Keratinocyte (primary cell): ENCODE measurements at regions not wholly inside any gene's neighbourhood (a gene's known extent, or its start where the extent isn't known, plus 50 kb on each side); places are given as distances from the start of the nearest gene placed in this dataset.

Experiments
- DNase-seq: peaks from one replicate; pipeline ENCODE4 v3.0.0-alpha.2; 2011; ENCODE audit warnings: low read depth, missing footprints, low spot score
- FAIRE-seq: peaks from 2 replicates; lab custom pipeline; 2011; peaks lifted over from hg19 to GRCh38; lab: Jason Lieb, UNC
- H2AFZ ChIP-seq: 2 replicates; pipeline ENCODE4 v1.6.0; 2012; ENCODE audit warnings: low read length, control low read depth, inconsistent platforms; ENCODE audit not compliant: control insufficient read depth
- H3K27ac ChIP-seq: 2 replicates; pipeline ENCODE4 v1.5.1; 2011; ENCODE audit warnings: low read length; ENCODE audit not compliant: control insufficient read depth, insufficient read depth
- H3K27me3 ChIP-seq: 3 replicates; pipeline ENCODE4 v1.6.0; 2011; ENCODE audit warnings: low read length; ENCODE audit not compliant: control insufficient read depth, insufficient read depth; ENCODE audit errors: extremely low read depth
- H3K36me3 ChIP-seq, 2 experiments: 2 replicates in 1 of 2; 3 replicates in 1 of 2; pipeline ENCODE4 v1.5.1; 2011; ENCODE audit warnings: low read length in 2 of 2, mild to moderate bottlenecking in 1 of 2; ENCODE audit not compliant: control insufficient read depth in 2 of 2, insufficient read depth in 2 of 2; ENCODE audit errors: extremely low read depth in 1 of 2
- H3K4me1 ChIP-seq: 3 replicates; pipeline ENCODE4 v1.5.1; 2011; ENCODE audit warnings: low read length; ENCODE audit not compliant: control insufficient read depth, insufficient read depth; ENCODE audit errors: extremely low read depth
- H3K4me2 ChIP-seq: 3 replicates; pipeline ENCODE4 v1.6.0; 2011; ENCODE audit warnings: low read depth, low read length; ENCODE audit not compliant: control insufficient read depth, insufficient read depth; ENCODE audit errors: extremely low read depth
- H3K4me3 ChIP-seq, 3 experiments: fragments of 200-600 bp in 1 of 3; sonication (generic) in 1 of 3; 2 replicates in 2 of 3; 3 replicates in 1 of 3; pipeline ENCODE4 v1.5.1; 2011 to 2016; ENCODE audit warnings: low read length in 3 of 3, mild to moderate bottlenecking in 3 of 3, control low read depth in 2 of 3, inconsistent platforms in 1 of 3, low read depth in 1 of 3, mixed read lengths in 1 of 3, mixed run types in 1 of 3, moderate library complexity in 1 of 3; ENCODE audit not compliant: control insufficient read depth in 2 of 3, insufficient read depth in 2 of 3; ENCODE audit errors: extremely low read depth in 1 of 3
- H3K79me2 ChIP-seq: 2 replicates; pipeline ENCODE4 v1.6.0; 2012; ENCODE audit warnings: low read length; ENCODE audit not compliant: control insufficient read depth, insufficient read depth
- H3K9ac ChIP-seq: 3 replicates; pipeline ENCODE4 v1.6.0; 2011; ENCODE audit warnings: low read length; ENCODE audit not compliant: control insufficient read depth, insufficient read depth; ENCODE audit errors: extremely low read depth
- H3K9me1 ChIP-seq: 3 replicates; pipeline ENCODE4 v1.6.0; 2011; ENCODE audit warnings: low read length; ENCODE audit not compliant: control insufficient read depth, insufficient read depth; ENCODE audit errors: extremely low read depth
- H3K9me3 ChIP-seq: 2 replicates; pipeline ENCODE4 v1.5.1; 2012; ENCODE audit warnings: low read depth, low read length; ENCODE audit not compliant: control insufficient read depth
- H4K20me1 ChIP-seq: 3 replicates; pipeline ENCODE4 v1.6.0; 2011; ENCODE audit warnings: low read length; ENCODE audit not compliant: control insufficient read depth, insufficient read depth; ENCODE audit errors: extremely low read depth
- EZH2 ChIP-seq: IDR thresholded peaks from one replicate; pipeline ENCODE4 v1.6.1; 2012; ENCODE audit warnings: inconsistent platforms, mild to moderate bottlenecking, low read length, moderate library complexity
- dilution Hi-C: fragments of 300-500 bp; cut with MboI; formaldehyde crosslinking; loops from one replicate; pipeline ENCODE4 v1.7.0; 2020; ENCODE audit warnings: low sequenced_read_pairs; ENCODE audit not compliant: extremely low pct_ligation_motif_present
- TF ChIP-seq, protein P1 (sequence below), 3 experiments: IDR thresholded peaks in 1 of 3; conservative IDR thresholded peaks in 1 of 3; optimal IDR thresholded peaks in 1 of 3; 2 replicates in 2 of 3; 3 replicates in 1 of 3; pipeline versions ENCODE3 to v1.5.1; 2011; ENCODE audit warnings: low read length in 3 of 3, mild to moderate bottlenecking in 3 of 3, moderate library complexity in 2 of 3, control low read depth in 1 of 3, inconsistent platforms in 1 of 3; ENCODE audit not compliant: insufficient read depth in 2 of 3; ENCODE audit errors: extremely low read depth in 1 of 3

DNA sequence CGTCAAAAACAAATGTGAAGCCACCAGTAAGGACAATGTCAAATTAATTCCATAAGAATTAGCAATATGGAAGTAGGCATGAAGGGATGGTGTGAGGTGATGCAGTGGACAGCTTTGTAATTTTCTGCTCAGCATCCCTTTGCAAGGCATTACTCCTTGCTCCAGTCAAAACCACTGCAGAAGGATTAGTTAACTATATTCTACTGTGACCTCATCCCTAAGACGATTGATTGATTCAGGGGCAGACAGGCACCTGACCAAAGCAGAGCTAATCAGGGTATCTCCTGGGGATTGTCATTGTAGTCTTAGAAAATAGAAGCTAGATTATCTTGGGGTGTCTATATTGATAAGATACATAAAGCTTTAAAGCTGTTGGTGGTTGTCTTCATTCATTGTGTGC lies 98.7 kb downstream of the NMUR2 start:
- DNase-seq (no peak), FAIRE-seq (no peak)
- no peak for TF ChIP-seq EZH2
- TF ChIP-seq, protein P1, sequence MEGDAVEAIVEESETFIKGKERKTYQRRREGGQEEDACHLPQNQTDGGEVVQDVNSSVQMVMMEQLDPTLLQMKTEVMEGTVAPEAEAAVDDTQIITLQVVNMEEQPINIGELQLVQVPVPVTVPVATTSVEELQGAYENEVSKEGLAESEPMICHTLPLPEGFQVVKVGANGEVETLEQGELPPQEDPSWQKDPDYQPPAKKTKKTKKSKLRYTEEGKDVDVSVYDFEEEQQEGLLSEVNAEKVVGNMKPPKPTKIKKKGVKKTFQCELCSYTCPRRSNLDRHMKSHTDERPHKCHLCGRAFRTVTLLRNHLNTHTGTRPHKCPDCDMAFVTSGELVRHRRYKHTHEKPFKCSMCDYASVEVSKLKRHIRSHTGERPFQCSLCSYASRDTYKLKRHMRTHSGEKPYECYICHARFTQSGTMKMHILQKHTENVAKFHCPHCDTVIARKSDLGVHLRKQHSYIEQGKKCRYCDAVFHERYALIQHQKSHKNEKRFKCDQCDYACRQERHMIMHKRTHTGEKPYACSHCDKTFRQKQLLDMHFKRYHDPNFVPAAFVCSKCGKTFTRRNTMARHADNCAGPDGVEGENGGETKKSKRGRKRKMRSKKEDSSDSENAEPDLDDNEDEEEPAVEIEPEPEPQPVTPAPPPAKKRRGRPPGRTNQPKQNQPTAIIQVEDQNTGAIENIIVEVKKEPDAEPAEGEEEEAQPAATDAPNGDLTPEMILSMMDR (optimal IDR thresholded peaks at IDR 0.05 in 1 of 3, IDR thresholded peaks at IDR 0.05 in 1 of 3, conservative IDR thresholded peaks at IDR 0.05 in 1 of 3; ENCODE audit: extremely low read depth in 1 of 3, insufficient read depth in 2 of 3, low read length in 3 of 3) = no peak
- H2AFZ ChIP-seq = no peak overlapping the region
- H3K79me2 ChIP-seq = no peaks in the 10 kb centered on the region
- no peaks in the 10 kb centered on the region for H3K4me1 ChIP-seq
- H3K9me1 ChIP-seq = no peaks in the 10 kb centered on the region
- no peak overlapping the region for H3K4me2 ChIP-seq
- no peak overlapping the region for H3K9ac ChIP-seq
- dilution Hi-C loops = no loop called here
- no peaks in the 10 kb centered on the region for H3K9me3 ChIP-seq
- no peaks in the 10 kb centered on the region for H3K36me3 ChIP-seq
- H3K4me3 ChIP-seq = no peak overlapping the region
- H4K20me1 ChIP-seq = no peaks in the 10 kb centered on the region
- no peak overlapping the region for H3K27ac ChIP-seq
- no peaks in the 10 kb centered on the region for H3K27me3 ChIP-seq

DNA sequence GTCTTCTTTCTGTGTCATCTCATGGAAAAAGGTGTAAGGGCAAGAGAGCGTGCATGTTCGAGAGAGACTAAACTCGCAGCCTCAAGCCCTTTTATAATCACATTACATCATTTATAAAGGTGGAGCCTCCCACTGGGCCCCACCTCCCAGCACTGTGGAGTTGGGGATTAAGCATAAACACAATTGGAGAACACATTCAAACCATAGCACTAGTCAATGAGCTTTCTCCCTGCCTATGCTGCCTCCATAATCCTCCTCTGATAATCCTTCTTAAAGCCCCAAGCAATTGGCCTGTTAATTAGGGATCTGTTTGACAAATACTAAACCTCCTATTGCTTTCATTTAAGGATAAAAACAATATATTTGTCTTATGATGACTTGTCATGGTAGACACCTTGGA lies 99.6 kb downstream of the NMUR2 start:
- no peaks in the 10 kb centered on the region for H3K36me3 ChIP-seq
- FAIRE-seq (no peak), DNase-seq (no peak)
- H3K9me3 ChIP-seq = no peaks in the 10 kb centered on the region
- no peak overlapping the region for H3K9ac ChIP-seq
- no peak overlapping the region for H3K4me3 ChIP-seq
- H3K27ac ChIP-seq = no peak overlapping the region
- H3K4me1 ChIP-seq = no peaks in the 10 kb centered on the region
- no peaks in the 10 kb centered on the region for H4K20me1 ChIP-seq
- no peaks in the 10 kb centered on the region for H3K79me2 ChIP-seq
- no peaks in the 10 kb centered on the region for H3K9me1 ChIP-seq
- H3K27me3 ChIP-seq = no peaks in the 10 kb centered on the region
- dilution Hi-C loops = no loop called here
- no peak overlapping the region for H2AFZ ChIP-seq
- no peak overlapping the region for H3K4me2 ChIP-seq
- TF ChIP-seq, protein P1 (optimal IDR thresholded peaks at IDR 0.05 in 1 of 3, IDR thresholded peaks at IDR 0.05 in 1 of 3, conservative IDR thresholded peaks at IDR 0.05 in 1 of 3; ENCODE audit: extremely low read depth in 1 of 3, insufficient read depth in 2 of 3, low read length in 3 of 3) = no peak
- no peak for TF ChIP-seq EZH2
